Thyroid gland (tissue), 4 donors: ENCODE measurements at regions not wholly inside any gene's neighbourhood (a gene's known extent, or its start where the extent isn't known, plus 50 kb on each side); places are given as distances from the start of the nearest gene placed in this dataset.

ENCODE experiments used
- DNase-seq, 2 donors: peaks; one replicate each; pipeline ENCODE4 v3.0.0-alpha.2; 2019
- H3K27ac ChIP-seq, 3 donors: fragments of 200-600 bp; sonication (generic); 1 replicate in 2 of 3; 2 replicates in 1 of 3; pipeline ENCODE4 v1.5.1; 2016 to 2019; ENCODE audit warnings: mild to moderate bottlenecking in 1 of 3, moderate library complexity in 1 of 3
- H3K27me3 ChIP-seq: fragments of 200-600 bp; sonication (generic); one replicate; pipeline ENCODE4 v1.5.1; 2019
- H3K36me3 ChIP-seq, 2 donors: fragments of 200-600 bp; sonication (generic); one replicate each; pipeline ENCODE4 v1.5.1; 2016 to 2019
- H3K4me1 ChIP-seq, 2 donors: fragments of 200-600 bp; sonication (generic); one replicate each; pipeline ENCODE4 v1.5.1; 2017 to 2019
- H3K4me3 ChIP-seq, 3 donors: fragments of 200-600 bp; sonication (generic); replicated peaks in 1 of 3; 1 replicate in 2 of 3; 2 replicates in 1 of 3; pipeline ENCODE4 v1.5.1; 2016; ENCODE audit warnings: mild to moderate bottlenecking in 1 of 3
- H3K9me3 ChIP-seq: fragments of 200-600 bp; sonication (generic); one replicate; pipeline ENCODE4 v1.5.1; 2017
- POLR2A ChIP-seq, 2 donors: fragments of 450-650 bp; IDR thresholded peaks; one replicate each; pipeline ENCODE4 v1.6.1; 2017; ENCODE audit warnings: antibody characterized with exemption in 2 of 2, mild to moderate bottlenecking in 2 of 2, moderate library complexity in 1 of 2
- whole genome bisulfite sequencing, 2 donors: methylation state at CpG; one replicate each; pipeline ENCODE4 v1.1.5; 2017; 5-methylcytosine and 5-hydroxymethylcytosine counted together
- intact Hi-C: fragments of 100-400 bp; cut with DNase I; formaldehyde crosslinking; loops from one replicate; pipeline ENCODE4 v1.15.1; 2023
- TF ChIP-seq, protein P1 (sequence below), 6 experiments: fragments of 200-600 bp in 3 of 6; fragments of 450-650 bp in 3 of 6; sonication (generic) in 3 of 6; IDR thresholded peaks; one replicate each; pipeline ENCODE4 v1.5.1; 2016 to 2019; ENCODE audit warnings: antibody characterized with exemption in 6 of 6, mild to moderate bottlenecking in 2 of 6, inconsistent platforms in 1 of 6, moderate library complexity in 1 of 6

DNA sequence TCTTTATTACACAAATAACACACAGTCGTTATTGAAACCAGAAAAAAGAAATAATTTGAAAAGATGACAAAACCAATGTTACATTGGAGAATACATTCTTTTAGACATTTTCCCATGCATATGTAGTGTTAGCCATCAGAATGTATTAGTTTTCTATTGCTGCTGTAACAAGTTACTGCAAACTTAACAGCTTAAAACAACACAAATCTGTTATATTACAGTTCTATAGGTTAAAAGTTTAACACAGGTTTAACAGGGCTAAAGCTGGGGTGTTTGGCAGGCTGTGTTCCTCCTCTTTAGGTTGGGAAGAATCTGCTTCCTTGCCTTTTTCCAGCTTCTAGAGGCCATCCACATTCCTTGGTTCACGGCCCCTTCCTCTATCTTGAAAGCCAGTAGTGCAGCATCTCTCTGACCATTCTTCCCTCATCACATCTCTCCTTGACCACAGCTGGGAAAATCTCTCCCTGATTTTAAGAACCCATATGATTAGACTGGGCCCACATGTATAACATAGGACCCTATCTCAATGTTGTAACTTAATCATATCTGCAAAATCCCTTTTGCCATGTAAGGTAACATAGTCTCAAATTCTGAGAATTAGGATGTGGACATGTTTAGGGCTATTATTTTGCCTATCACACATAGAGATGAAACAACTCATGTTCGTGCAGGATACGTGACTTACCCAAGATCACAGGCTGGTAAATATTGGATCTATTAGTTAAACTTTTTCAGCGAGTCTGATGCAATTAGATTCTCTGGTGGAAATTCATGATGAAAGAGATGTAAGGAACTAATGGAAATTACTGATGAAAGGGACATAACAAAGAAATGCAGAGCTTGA lies 145.4 kb upstream of the TMEM170B start:
- intact Hi-C loops = no loop called here
- 93 to 96% methylated on average over 5 of the region's 5 CpGs for WGBS, 2 donors

DNA sequence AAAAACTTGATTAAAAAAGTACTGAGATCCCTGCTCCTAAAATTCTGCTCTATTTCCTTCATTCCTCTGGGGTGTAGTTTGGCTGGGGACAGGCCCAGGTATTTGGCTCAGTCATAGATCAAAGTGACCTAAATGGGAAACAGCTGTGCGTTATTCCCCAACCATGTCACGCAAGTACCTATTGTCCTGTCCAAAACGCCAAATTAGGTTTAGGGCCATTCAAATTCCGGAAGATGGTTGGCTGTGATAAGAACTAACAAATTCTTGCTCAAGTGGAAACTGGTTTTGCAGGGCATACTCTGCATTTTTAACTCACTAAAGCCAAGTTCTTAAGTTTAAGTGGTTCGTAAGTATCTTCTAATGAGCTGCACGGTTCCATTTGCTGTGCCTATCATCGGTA lies 147.6 kb upstream of the TMEM170B start:
- peak in 1 of 2 donors; percentile 23 for TF ChIP-seq POLR2A (IDR thresholded peaks at IDR 0.05)
- TF ChIP-seq, protein P1, sequence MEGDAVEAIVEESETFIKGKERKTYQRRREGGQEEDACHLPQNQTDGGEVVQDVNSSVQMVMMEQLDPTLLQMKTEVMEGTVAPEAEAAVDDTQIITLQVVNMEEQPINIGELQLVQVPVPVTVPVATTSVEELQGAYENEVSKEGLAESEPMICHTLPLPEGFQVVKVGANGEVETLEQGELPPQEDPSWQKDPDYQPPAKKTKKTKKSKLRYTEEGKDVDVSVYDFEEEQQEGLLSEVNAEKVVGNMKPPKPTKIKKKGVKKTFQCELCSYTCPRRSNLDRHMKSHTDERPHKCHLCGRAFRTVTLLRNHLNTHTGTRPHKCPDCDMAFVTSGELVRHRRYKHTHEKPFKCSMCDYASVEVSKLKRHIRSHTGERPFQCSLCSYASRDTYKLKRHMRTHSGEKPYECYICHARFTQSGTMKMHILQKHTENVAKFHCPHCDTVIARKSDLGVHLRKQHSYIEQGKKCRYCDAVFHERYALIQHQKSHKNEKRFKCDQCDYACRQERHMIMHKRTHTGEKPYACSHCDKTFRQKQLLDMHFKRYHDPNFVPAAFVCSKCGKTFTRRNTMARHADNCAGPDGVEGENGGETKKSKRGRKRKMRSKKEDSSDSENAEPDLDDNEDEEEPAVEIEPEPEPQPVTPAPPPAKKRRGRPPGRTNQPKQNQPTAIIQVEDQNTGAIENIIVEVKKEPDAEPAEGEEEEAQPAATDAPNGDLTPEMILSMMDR (IDR thresholded peaks at IDR 0.05) = no peak
- Histone ChIP-seq H3K27ac (peak overlapping the region; percentile 77 to 91 (median 80)), H3K27me3 (no peaks in the 10 kb centered on the region), H3K4me1 (peaks cover 7 to 15% of the 10 kb centered on the region in 2 donors), H3K36me3 (no peaks in the 10 kb centered on the region), H3K4me3 (no peak overlapping the region), H3K9me3 (no peaks in the 10 kb centered on the region)
- intact Hi-C loops = no loop called here
- peak; percentile 46 to 47 for DNase-seq
- WGBS, 2 donors = 15 to 32% methylated on average over 7 of the region's 7 CpGs

More for the DNA sequence above, 145.4 kb upstream of the TMEM170B start:
- no peak overlapping the region for H3K4me3 ChIP-seq
- DNase-seq = no peak
- H3K36me3 ChIP-seq = no peaks in the 10 kb centered on the region
- peaks cover 7 to 15% of the 10 kb centered on the region in 2 donors for H3K4me1 ChIP-seq
- no peak overlapping the region for H3K27ac ChIP-seq
- TF ChIP-seq POLR2A (IDR thresholded peaks at IDR 0.05) = no peak
- TF ChIP-seq, protein P1 (IDR thresholded peaks at IDR 0.05) = no peak
- H3K9me3 ChIP-seq = no peaks in the 10 kb centered on the region
- no peaks in the 10 kb centered on the region for H3K27me3 ChIP-seq

DNA sequence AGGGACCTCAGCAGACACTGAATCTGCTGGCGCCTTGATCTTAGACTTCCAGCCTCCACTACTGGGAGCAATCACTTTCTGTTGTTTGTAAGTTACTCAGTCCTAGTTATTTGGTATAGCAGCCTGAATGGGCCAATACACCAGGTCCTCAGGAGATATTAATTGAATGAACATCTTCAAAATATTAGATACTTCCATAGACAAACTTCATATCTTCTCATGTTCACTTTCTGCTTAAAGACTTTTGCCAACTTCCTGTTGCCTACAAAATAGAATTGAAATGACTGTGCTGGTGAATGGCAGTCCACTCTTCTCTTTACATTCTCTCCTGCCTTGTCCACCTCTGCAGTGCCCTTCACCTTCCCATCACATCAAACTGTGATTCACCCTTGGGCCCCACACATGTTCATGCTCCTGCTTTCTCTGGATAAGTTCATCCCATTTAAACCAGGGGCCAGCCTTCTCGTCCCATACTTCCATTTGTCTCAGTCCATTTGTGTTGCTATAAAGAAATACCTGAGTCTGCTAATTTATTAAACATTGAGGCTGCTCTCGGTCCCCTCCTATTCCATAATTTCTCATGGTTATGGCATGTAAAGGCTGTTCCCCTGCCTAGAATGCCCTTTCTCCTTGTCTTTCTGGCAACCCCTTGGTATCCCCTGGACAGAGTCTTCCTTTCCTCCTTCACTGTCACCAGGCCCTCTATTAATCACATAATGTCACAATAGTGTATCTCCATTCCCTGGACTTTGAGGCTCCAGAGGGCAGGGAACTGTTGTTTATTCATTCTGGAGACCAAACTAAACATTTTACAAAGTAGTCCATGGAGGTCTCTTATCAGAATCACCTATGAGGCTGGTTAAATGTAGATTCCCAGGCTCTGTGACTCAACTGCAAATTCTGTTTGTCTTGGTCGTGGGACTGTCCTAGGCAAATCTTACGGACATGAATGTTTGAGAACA lies 148.3 kb upstream of the TMEM170B start:
- Histone ChIP-seq H3K4me1 (peaks cover 7 to 18% of the 10 kb centered on the region in 2 donors), H3K36me3 (no peaks in the 10 kb centered on the region), H3K27ac (peak overlapping the region; percentile 77 to 91 (median 80)), H3K27me3 (no peaks in the 10 kb centered on the region), H3K9me3 (no peaks in the 10 kb centered on the region), H3K4me3 (no peak overlapping the region)
- 83 to 84% methylated on average over 5 of the region's 5 CpGs for WGBS, 2 donors
- DNase-seq = no peak
- no peak for TF ChIP-seq POLR2A (IDR thresholded peaks at IDR 0.05)
- TF ChIP-seq, protein P1 (IDR thresholded peaks at IDR 0.05) = no peak
- intact Hi-C loops = no loop called here

DNA sequence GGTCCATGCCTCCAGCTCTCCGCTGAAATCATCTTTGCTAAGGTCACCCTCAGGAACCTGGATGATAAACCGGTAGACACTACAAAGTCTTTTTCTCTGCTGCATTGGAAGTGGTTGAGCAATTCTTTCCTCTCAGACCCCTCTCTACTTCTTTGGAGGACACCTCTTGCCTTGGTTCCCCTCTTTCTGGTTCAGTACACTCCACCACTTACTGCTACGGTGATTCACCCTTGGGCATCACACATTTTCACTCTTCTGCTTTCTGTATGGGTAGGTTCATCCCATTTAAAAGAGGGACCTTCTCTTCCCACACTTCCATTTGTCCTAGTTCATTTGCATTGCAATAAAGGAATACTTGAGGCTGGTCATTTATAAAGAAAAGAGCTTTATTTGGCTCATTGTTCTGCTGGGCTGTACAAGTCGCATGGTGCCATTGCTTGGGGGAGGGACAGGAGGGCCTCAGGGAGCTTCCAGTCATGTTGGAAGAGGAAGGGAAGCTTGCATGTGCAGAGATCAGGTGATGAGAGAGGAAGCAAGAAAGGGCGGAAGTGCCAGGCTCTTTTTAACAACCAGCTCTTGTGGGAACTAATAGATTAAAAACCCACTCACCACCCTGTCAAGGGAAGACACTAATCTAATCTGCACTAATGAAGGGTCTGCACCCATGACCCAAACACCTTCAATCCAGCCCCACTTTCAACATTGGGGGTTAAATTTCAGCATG lies 149.7 kb upstream of the TMEM170B start:
- DNase-seq = no peak
- no peaks in the 10 kb centered on the region for H3K9me3 ChIP-seq
- TF ChIP-seq POLR2A (IDR thresholded peaks at IDR 0.05) = no peak
- TF ChIP-seq, protein P1 (IDR thresholded peaks at IDR 0.05) = no peak
- peaks cover 7 to 22% of the 10 kb centered on the region in 2 donors for H3K4me1 ChIP-seq
- H3K27ac ChIP-seq = peak overlapping the region in 1 of 3 donors; percentile 91
- no peaks in the 10 kb centered on the region for H3K27me3 ChIP-seq
- H3K4me3 ChIP-seq = no peak overlapping the region
- no peaks in the 10 kb centered on the region for H3K36me3 ChIP-seq
- 91 to 97% methylated on average over 5 of the region's 5 CpGs for WGBS, 2 donors
- intact Hi-C loops = no loop called here
